Right forelimb (tissue), 1 donor: ENCODE measurements at regions not wholly inside any gene's neighbourhood (a gene's known extent, or its start where the extent isn't known, plus 50 kb on each side); places are given as distances from the start of the nearest gene placed in this dataset.

ENCODE experiments used
- DNase-seq: peaks from one replicate; pipeline ENCODE4 v3.0.0-alpha.2; 2018

- no peak for DNase-seq
Observed at GRCh38 chr10:4687397-4687796, 138.6 kb upstream of the AKR1E2 start.

GRCh38 chr10:4686644-4686996, 139.4 kb upstream of the AKR1E2 start:
- no peak for DNase-seq

- no peak for DNase-seq
Observed at GRCh38 chr10:4685904-4686643, 139.9 kb upstream of the AKR1E2 start.

- no peak for DNase-seq
Observed at GRCh38 chr10:4685491-4685890, 140.5 kb upstream of the AKR1E2 start.

- no peak for DNase-seq
Observed at GRCh38 chr10:4684434-4684833, 141.6 kb upstream of the AKR1E2 start.

- DNase-seq, result no peak
Observed at GRCh38 chr10:4683838-4684237, 142.2 kb upstream of the AKR1E2 start.

- no peak for DNase-seq
Observed at GRCh38 chr10:4683137-4683536, 142.9 kb upstream of the AKR1E2 start.

- DNase-seq, result no peak
Observed at GRCh38 chr10:4678951-4679671, 146.9 kb upstream of the AKR1E2 start.

GRCh38 chr10:4678023-4678950, 147.7 kb upstream of the AKR1E2 start:
- no peak for DNase-seq

- no peak for DNase-seq
Observed at GRCh38 chr10:4677296-4678021, 148.5 kb upstream of the AKR1E2 start.

- no peak for DNase-seq
Observed at GRCh38 chr10:4676566-4676965, 149.4 kb upstream of the AKR1E2 start.

GRCh38 chr10:4675808-4676207, 150.2 kb upstream of the AKR1E2 start:
- DNase-seq, result no peak

- no peak for DNase-seq
Observed at GRCh38 chr10:4673279-4674040, 152.5 kb upstream of the AKR1E2 start.

GRCh38 chr10:4672201-4672600, 153.8 kb upstream of the AKR1E2 start:
- DNase-seq, result no peak

GRCh38 chr10:4671451-4672145, 154.4 kb upstream of the AKR1E2 start:
- no peak for DNase-seq

GRCh38 chr10:4670737-4671136, 155.3 kb upstream of the AKR1E2 start:
- DNase-seq, result no peak

GRCh38 chr10:4669585-4669984, 156.4 kb upstream of the AKR1E2 start:
- no peak for DNase-seq

- no peak for DNase-seq
Observed at GRCh38 chr10:4663162-4663992, 162.6 kb upstream of the AKR1E2 start.

- DNase-seq, result no peak
Observed at GRCh38 chr10:4662576-4663161, 163.3 kb upstream of the AKR1E2 start.
